CD4-positive, CD25-positive, alpha-beta regulatory T cell (primary cell): ENCODE measurements at regions not wholly inside any gene's neighbourhood (a gene's known extent, or its start where the extent isn't known, plus 50 kb on each side); places are given as distances from the start of the nearest gene placed in this dataset.
"Not testable (repeated sequence)": the region's sequence is repeated elsewhere in the genome, so short reads cannot be mapped to it uniquely, and the experiment has no call there.

Source experiments
- ATAC-seq, 2 donors: fragments of 150-1000 bp; cut with Tn5 transposase; one replicate each; pipeline ENCODE4 v1.10.0; 2021; ENCODE audit warnings: low read depth in 2 of 2, moderate number of reproducible peaks in 2 of 2, moderate library complexity in 1 of 2
- DNase-seq, 3 donors: peaks; one replicate each; pipeline versions ENCODE4 v3.0.0 to v3.0.0-alpha.2; 2012 to 2022; ENCODE audit warnings: mixed read lengths in 1 of 3
- H3K27ac ChIP-seq: one replicate; pipeline ENCODE4 v1.7.0; 2013; ENCODE audit warnings: mild to moderate bottlenecking, low read length; ENCODE audit not compliant: insufficient read depth, poor library complexity, severe bottlenecking
- H3K27me3 ChIP-seq: one replicate; pipeline ENCODE4 v1.7.0; 2013; ENCODE audit warnings: low read length; ENCODE audit not compliant: control insufficient read depth, insufficient read depth
- H3K36me3 ChIP-seq: one replicate; pipeline ENCODE4 v1.7.0; 2013; ENCODE audit warnings: mild to moderate bottlenecking, low read length, moderate library complexity; ENCODE audit not compliant: control insufficient read depth, insufficient read depth
- H3K4me1 ChIP-seq: 2 replicates; pipeline ENCODE4 v1.7.0; 2013; ENCODE audit warnings: mild to moderate bottlenecking, low read length; ENCODE audit not compliant: insufficient read depth, control insufficient read depth, poor library complexity, severe bottlenecking
- H3K4me3 ChIP-seq: one replicate; pipeline ENCODE4 v1.7.0; 2013; ENCODE audit warnings: low read depth, mild to moderate bottlenecking, low read length, moderate library complexity
- H3K9me3 ChIP-seq, 2 experiments: 1 replicate in 1 of 2; 2 replicates in 1 of 2; pipeline ENCODE4 v1.7.0; 2013; ENCODE audit warnings: low read length in 2 of 2, mild to moderate bottlenecking in 1 of 2, moderate library complexity in 1 of 2; ENCODE audit not compliant: control insufficient read depth in 2 of 2
- H3K27ac Mint-ChIP-seq, 3 donors: one replicate each; pipeline ENCODE4 v1.8.0; 2020 to 2022; ENCODE audit warnings: mild to moderate bottlenecking in 3 of 3, mixed read lengths in 3 of 3, moderate library complexity in 2 of 3
- H3K27me3 Mint-ChIP-seq: one replicate; pipeline ENCODE4 v1.8.0; 2022; ENCODE audit warnings: mild to moderate bottlenecking, mixed read lengths
- H3K36me3 Mint-ChIP-seq: one replicate; pipeline ENCODE4 v1.8.0; 2020; ENCODE audit warnings: mixed read lengths
- H3K4me1 Mint-ChIP-seq, 4 donors: one replicate each; pipeline ENCODE4 v1.8.0; 2020 to 2022; ENCODE audit warnings: mixed read lengths in 4 of 4, mild to moderate bottlenecking in 1 of 4
- H3K4me3 Mint-ChIP-seq, 4 donors: one replicate each; pipeline ENCODE4 v1.8.0; 2020 to 2022; ENCODE audit warnings: mild to moderate bottlenecking in 4 of 4, mixed read lengths in 4 of 4, moderate library complexity in 3 of 4
- H3K9me3 Mint-ChIP-seq, 7 donors: one replicate each; pipeline ENCODE4 v1.8.0; 2020 to 2022; ENCODE audit warnings: mixed read lengths in 7 of 7, mild to moderate bottlenecking in 3 of 7, moderate library complexity in 2 of 7

DNA sequence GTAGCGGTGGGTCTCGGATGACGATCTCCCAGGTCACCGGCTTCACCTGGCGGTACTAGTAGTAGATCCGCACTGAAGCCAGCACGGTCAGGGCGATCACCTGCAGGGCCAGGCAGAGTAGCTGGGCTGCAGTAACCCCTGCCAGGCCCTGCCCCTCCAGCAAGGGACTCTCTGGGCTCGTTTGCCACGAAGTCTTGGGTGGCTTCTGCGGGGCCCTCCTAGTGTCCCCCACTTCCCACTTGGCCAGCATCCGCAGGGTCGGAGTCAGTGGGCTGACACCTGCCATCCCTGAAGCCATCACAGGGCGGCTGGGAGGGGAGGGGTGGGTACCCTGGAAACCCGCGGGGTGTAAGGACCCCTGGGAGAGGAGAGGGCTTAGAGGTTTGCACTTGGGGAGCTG lies 214.0 kb downstream of the OR4C45 start:
- H3K27me3 ChIP-seq: no peaks in the 10 kb centered on the region
- peaks cover 0 to 14% (median 3%) of the 10 kb centered on the region in 7 donors for H3K9me3 Mint-ChIP-seq
- no peaks in the 10 kb centered on the region for H3K36me3 ChIP-seq
- H3K9me3 ChIP-seq: peaks cover 1 to 15% of the 10 kb centered on the region in 2 experiments
- H3K4me3 ChIP-seq: no peak overlapping the region
- no peak overlapping the region for H3K27ac ChIP-seq
- no peaks in the 10 kb centered on the region for H3K4me1 Mint-ChIP-seq
- H3K4me1 ChIP-seq: no peaks in the 10 kb centered on the region
- H3K27me3 Mint-ChIP-seq: no peaks in the 10 kb centered on the region
- no peak overlapping the region for H3K27ac Mint-ChIP-seq
- DNase-seq (no peak), ATAC-seq (no peak)
- no peak overlapping the region for H3K4me3 Mint-ChIP-seq
- H3K36me3 Mint-ChIP-seq: no peaks in the 10 kb centered on the region

DNA sequence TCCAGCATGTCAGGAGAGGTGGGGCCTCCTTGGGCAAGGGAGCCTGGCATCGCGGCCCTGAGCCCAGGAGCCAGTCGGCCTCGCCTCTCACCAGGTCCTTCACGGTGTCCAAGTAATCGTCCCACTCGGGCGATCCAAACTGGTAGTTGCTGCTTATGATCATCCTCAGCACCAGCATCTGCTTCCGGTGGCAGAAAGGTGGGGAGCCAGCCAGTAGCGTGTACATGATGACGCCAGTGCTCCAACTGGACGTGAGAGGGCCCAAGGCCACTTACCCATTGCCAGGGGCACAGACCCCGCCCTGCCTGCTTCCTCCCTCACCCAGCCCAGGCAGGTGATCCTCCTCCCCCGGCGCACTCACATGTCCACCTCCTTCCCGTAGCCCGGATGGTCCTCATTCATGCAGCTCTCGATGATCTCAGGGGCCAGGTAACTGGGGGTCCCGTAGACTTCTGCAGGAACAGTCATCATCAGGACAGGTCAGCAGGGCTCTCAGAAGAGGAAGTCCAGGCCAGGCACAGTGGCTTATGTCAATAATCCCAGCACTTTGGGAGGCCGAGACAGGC lies 214.7 kb downstream of the OR4C45 start:
- H3K4me1 ChIP-seq: no peaks in the 10 kb centered on the region
- no peaks in the 10 kb centered on the region for H3K36me3 ChIP-seq
- no peaks in the 10 kb centered on the region for H3K27me3 ChIP-seq
- no peak for ATAC-seq
- Mint-ChIP-seq H3K27ac (no peak overlapping the region), H3K4me1 (no peaks in the 10 kb centered on the region), H3K27me3 (no peaks in the 10 kb centered on the region), H3K9me3 (peaks cover 0 to 14% (median 3%) of the 10 kb centered on the region in 7 donors), H3K4me3 (no peak overlapping the region), H3K36me3 (no peaks in the 10 kb centered on the region)
- H3K4me3 ChIP-seq: no peak overlapping the region
- peaks cover 0 to 15% of the 10 kb centered on the region in 2 experiments for H3K9me3 ChIP-seq
- DNase-seq: no peak
- H3K27ac ChIP-seq: no peak overlapping the region

DNA sequence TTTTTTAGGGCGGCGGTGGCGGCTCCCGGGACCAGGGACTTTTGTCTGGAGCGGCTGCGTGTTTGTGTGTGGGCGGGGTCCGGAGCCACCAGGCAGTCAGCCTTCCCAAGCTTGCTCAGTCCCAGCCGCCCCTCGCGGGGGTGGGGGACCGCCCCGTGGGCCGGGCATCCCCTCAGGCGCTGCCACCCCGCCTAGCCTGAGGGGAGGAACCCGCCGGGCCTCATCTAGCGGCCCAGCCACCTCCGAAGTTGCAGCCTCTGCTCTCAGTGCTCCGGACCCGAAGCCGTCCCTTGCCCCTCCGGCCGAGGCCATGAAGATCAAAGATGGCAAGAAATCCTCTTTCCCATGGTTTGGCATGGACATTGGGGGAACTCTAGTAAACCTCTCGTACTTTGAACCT lies 235.2 kb downstream of the OR4C45 start:
- Histone ChIP-seq H3K36me3 (no peaks in the 10 kb centered on the region), H3K27ac (no peak overlapping the region), H3K4me3 (no peak overlapping the region), H3K27me3 (no peaks in the 10 kb centered on the region), H3K4me1 (no peaks in the 10 kb centered on the region), H3K9me3 (no peaks in the 10 kb centered on the region)
- Mint-ChIP-seq H3K9me3 (peaks cover 0 to 41% (median 15%) of the 10 kb centered on the region in 7 donors), H3K4me1 (no peaks in the 10 kb centered on the region), H3K27ac (no peak overlapping the region), H3K27me3 (no peaks in the 10 kb centered on the region), H3K4me3 (no peak overlapping the region), H3K36me3 (no peaks in the 10 kb centered on the region)
- DNase-seq (no peak), ATAC-seq (no peak)

DNA sequence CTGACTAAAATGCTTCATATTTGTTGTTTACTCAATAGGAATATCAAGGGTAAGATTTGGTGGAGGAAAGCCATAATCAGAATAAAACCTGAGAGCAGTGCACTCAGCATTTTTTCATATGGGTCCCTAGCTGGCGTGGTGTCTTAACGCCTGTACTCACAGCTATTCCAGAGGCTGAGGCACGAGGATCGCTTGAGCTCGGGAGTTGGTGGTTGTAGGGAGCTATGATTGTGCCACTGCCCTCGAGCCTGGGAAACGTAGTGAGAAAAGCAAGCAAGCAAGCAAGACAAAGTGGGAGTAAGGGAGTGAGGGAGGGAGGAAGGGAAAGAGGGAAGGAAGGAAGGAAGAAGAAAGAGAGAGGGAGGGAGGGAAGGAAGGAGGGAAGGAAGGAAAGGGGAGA lies 242.5 kb downstream of the OR4C45 start:
- no peaks in the 10 kb centered on the region for H3K36me3 Mint-ChIP-seq
- Histone ChIP-seq H3K27ac (no peak overlapping the region), H3K4me1 (no peaks in the 10 kb centered on the region), H3K9me3 (peaks cover 0 to 3% of the 10 kb centered on the region in 2 experiments), H3K36me3 (no peaks in the 10 kb centered on the region), H3K27me3 (no peaks in the 10 kb centered on the region), H3K4me3 (no peak overlapping the region)
- H3K4me3 Mint-ChIP-seq: no peak overlapping the region
- ATAC-seq (no peak), DNase-seq (no peak)
- H3K9me3 Mint-ChIP-seq: peaks cover 2 to 41% (median 10%) of the 10 kb centered on the region in 7 donors
- no peaks in the 10 kb centered on the region for H3K4me1 Mint-ChIP-seq
- H3K27ac Mint-ChIP-seq: no peak overlapping the region
- H3K27me3 Mint-ChIP-seq: no peaks in the 10 kb centered on the region

DNA sequence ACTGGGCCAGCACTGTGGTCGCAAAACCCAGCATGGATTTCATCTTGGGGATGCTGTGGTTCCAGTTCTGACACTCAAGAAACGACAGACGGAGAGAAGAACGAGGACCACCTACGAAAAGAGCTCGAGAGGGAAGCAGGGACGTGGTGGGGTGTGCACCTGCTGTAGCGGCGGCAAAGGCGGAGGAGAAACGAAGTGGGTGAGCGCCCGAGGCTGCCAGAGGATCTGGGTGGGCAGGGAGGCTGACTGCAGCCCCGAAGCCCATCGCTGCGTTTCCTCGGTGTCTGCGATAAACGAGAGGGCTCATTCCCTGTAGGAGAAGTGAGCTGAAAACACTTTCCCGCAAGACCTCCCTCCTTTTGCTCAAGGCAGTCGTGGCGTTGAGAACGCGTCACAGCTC lies 246.1 kb downstream of the OR4C45 start:
- Histone ChIP-seq H3K27ac (no peak overlapping the region), H3K4me3 (no peak overlapping the region), H3K9me3 (peaks cover 0 to 3% of the 10 kb centered on the region in 2 experiments), H3K27me3 (no peaks in the 10 kb centered on the region), H3K36me3 (no peaks in the 10 kb centered on the region), H3K4me1 (no peaks in the 10 kb centered on the region)
- no peaks in the 10 kb centered on the region for H3K27me3 Mint-ChIP-seq
- no peak for DNase-seq
- peaks cover 2 to 42% (median 8%) of the 10 kb centered on the region in 7 donors for H3K9me3 Mint-ChIP-seq
- H3K4me1 Mint-ChIP-seq: peaks cover 0 to 4% (median 0%) of the 10 kb centered on the region in 4 donors
- no peak overlapping the region for H3K27ac Mint-ChIP-seq
- no peaks in the 10 kb centered on the region for H3K36me3 Mint-ChIP-seq
- H3K4me3 Mint-ChIP-seq: peak overlapping the region in 1 of 4 donors; percentile 38
- ATAC-seq: no peak

DNA sequence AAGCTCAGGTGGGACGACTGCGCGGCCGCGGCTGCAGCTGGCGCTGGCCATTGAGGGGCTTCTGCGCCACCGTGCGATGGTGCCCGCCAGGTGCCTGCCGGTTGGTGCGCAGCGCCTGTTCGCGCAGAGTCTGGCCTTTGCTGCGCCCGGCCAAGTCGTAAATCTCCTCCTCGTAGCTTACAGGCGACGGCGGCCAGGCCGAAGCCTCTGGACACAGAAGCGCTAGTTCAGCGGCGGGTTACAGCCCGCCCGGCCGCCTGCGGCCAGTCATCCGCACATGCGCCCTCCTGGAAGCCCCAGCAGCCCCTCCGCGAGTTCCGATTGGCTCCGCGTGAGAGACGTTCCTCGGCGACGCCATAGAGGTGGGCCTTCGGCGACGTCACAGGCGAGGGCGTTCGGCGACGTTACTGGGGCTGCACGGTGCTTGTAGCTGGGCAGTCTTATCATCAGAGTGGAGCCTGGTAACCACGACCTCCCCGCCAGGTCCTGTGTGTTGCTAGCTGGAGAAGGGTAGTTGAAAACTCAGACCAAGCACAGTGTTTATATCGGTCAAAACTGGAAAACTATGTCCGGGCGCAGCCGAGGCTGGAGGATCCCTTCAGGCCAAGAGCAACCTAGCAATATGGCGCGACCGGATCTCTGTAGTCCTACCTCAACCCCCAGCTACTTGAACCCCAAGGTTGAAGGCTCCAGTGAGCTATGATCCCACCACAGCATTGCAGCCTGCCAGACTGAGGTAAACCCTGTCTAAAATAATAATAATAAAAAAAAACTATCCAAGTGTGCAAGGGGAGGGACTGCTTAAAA lies 265.7 kb downstream of the OR4C45 start:
- no peaks in the 10 kb centered on the region for H3K4me1 Mint-ChIP-seq
- Histone ChIP-seq H3K27me3 (no peaks in the 10 kb centered on the region), H3K27ac (no peak overlapping the region), H3K4me3 (no peak overlapping the region), H3K4me1 (no peaks in the 10 kb centered on the region), H3K9me3 (peaks cover 2 to 12% of the 10 kb centered on the region in 2 experiments), H3K36me3 (no peaks in the 10 kb centered on the region)
- no peak overlapping the region for H3K4me3 Mint-ChIP-seq
- no peak overlapping the region for H3K27ac Mint-ChIP-seq
- no peaks in the 10 kb centered on the region for H3K36me3 Mint-ChIP-seq
- no peaks in the 10 kb centered on the region for H3K27me3 Mint-ChIP-seq
- peaks cover 0 to 14% (median 6%) of the 10 kb centered on the region in 7 donors for H3K9me3 Mint-ChIP-seq
- DNase-seq (no peak), ATAC-seq (no peak)

DNA sequence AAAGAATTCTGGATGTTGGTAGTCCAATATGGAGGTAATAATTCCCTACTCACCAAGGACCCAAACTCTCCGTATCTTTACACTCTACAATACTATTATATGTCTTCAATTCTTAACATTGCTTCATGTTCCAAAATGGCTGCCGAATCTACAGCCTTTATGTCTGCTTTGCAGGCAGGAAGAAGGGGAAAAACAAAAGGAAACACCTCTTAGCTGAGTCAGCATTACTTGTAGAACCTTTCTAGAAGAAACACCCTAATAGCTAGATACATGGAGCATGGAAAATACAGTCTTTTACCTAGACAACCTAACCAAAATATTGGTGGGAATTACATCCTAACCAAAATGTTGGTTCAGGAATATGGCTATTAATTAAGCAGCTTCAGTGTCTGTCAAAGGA lies 298.0 kb downstream of the OR4C45 start:
- not testable (repeated sequence) for H3K4me3 Mint-ChIP-seq, H3K4me1 Mint-ChIP-seq, H3K27ac ChIP-seq, H3K27me3 Mint-ChIP-seq, H3K4me1 ChIP-seq, H3K27me3 ChIP-seq, DNase-seq, H3K36me3 ChIP-seq, H3K9me3 ChIP-seq, H3K4me3 ChIP-seq, H3K36me3 Mint-ChIP-seq, H3K27ac Mint-ChIP-seq, ATAC-seq
- peaks cover 4 to 39% (median 12%) of the 10 kb centered on the region in 7 donors for H3K9me3 Mint-ChIP-seq

DNA sequence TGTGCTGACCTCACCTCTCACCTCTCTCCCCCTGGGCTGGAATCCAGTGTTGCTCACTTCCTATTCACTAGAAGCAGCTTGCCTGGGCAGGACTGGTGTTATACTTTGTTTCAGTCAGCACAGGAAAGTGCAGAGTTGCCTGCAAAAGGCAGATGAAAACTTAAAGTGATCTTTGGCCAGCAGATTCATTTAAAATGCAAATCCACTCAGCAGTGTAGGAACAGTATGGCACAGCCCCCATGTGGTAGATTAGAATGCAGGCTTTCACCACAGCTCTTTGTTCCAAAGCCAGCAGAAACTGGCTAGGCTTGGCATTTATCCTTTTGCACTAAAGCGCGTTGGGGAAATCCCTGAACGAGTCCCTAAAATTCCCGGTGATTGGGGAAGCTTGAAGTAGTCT lies 301.2 kb downstream of the OR4C45 start:
- peaks cover 1 to 5% of the 10 kb centered on the region in 2 experiments for H3K9me3 ChIP-seq
- Mint-ChIP-seq H3K36me3 (no peaks in the 10 kb centered on the region), H3K9me3 (peaks cover 7 to 39% (median 12%) of the 10 kb centered on the region in 7 donors), H3K4me1 (no peaks in the 10 kb centered on the region), H3K27me3 (peaks cover 1% of the 10 kb centered on the region), H3K27ac (no peak overlapping the region), H3K4me3 (no peak overlapping the region)
- H3K36me3 ChIP-seq: no peaks in the 10 kb centered on the region
- no peak for ATAC-seq
- no peaks in the 10 kb centered on the region for H3K4me1 ChIP-seq
- no peak overlapping the region for H3K4me3 ChIP-seq
- H3K27ac ChIP-seq: no peak overlapping the region
- no peaks in the 10 kb centered on the region for H3K27me3 ChIP-seq
- no peak for DNase-seq
